Peyer's patch (tissue), 4 donors: ENCODE measurements at regions not wholly inside any gene's neighbourhood (a gene's known extent, or its start where the extent isn't known, plus 50 kb on each side); places are given as distances from the start of the nearest gene placed in this dataset.
"Not testable (repeated sequence)": the region's sequence is repeated elsewhere in the genome, so short reads cannot be mapped to it uniquely, and the experiment has no call there.

ENCODE experiments used
- DNase-seq, 3 donors: peaks; one replicate each; pipeline ENCODE4 v3.0.0-alpha.2; 2017 to 2019
- H3K27ac ChIP-seq, 4 donors: fragments of 200-600 bp; sonication (generic); one replicate each; pipeline ENCODE4 v1.5.1; 2016 to 2019
- H3K27me3 ChIP-seq, 2 donors: fragments of 200-600 bp; sonication (generic); one replicate each; pipeline ENCODE4 v1.5.1; 2019
- H3K36me3 ChIP-seq, 3 donors: fragments of 200-600 bp; sonication (generic); one replicate each; pipeline ENCODE4 v1.5.1; 2016 to 2019
- H3K4me1 ChIP-seq, 4 donors: fragments of 200-600 bp; sonication (generic); one replicate each; pipeline ENCODE4 v1.5.1; 2016 to 2019
- H3K4me3 ChIP-seq, 4 donors: fragments of 200-600 bp; sonication (generic); 1 replicate in 3 of 4; 2 replicates in 1 of 4; pipeline ENCODE4 v1.5.1; 2016 to 2019; ENCODE audit warnings: mild to moderate bottlenecking in 1 of 4
- H3K9me3 ChIP-seq, 4 donors: fragments of 200-600 bp; sonication (generic); one replicate each; pipeline ENCODE4 v1.5.1; 2016 to 2019; ENCODE audit warnings: mild to moderate bottlenecking in 1 of 4
- POLR2A ChIP-seq, 2 donors: fragments of 450-650 bp; IDR thresholded peaks; one replicate each; pipeline ENCODE4 v1.5.1; 2017; ENCODE audit warnings: antibody characterized with exemption in 2 of 2, mild to moderate bottlenecking in 2 of 2, moderate library complexity in 2 of 2
- TF ChIP-seq, protein P1 (sequence below), 6 experiments: fragments of 450-650 bp in 4 of 6; fragments of 200-600 bp in 2 of 6; sonication (generic) in 1 of 6; IDR thresholded peaks; one replicate each; pipeline ENCODE4 v1.5.1; 2017 to 2019; ENCODE audit warnings: antibody characterized with exemption in 6 of 6, mild to moderate bottlenecking in 3 of 6, moderate library complexity in 1 of 6

DNA sequence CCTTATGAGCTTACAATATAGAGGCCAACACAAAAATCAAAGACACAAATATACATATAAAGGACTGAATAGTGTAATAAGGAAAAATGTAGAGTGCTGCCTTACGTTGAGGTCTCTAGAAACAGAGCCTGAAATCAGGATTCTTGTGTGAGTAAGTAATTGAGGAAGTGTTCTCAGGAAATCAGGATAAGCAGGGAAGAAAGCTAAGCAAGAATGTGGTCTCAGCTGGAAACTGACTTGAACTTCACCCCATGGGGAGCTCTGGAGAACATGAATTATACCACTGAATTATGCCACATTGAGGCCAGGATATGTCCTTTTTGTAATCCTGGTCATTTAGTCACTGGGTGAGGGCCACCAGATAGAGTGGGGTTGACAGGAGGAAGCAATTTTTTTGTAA lies 191.9 kb downstream of the ETV1 start:
- Histone ChIP-seq H3K36me3 (no peaks in the 10 kb centered on the region), H3K27ac (no peak overlapping the region), H3K27me3 (no peaks in the 10 kb centered on the region), H3K9me3 (no peaks in the 10 kb centered on the region), H3K4me3 (no peak overlapping the region), H3K4me1 (no peaks in the 10 kb centered on the region)
- DNase-seq, result no peak
- TF ChIP-seq, protein P1, sequence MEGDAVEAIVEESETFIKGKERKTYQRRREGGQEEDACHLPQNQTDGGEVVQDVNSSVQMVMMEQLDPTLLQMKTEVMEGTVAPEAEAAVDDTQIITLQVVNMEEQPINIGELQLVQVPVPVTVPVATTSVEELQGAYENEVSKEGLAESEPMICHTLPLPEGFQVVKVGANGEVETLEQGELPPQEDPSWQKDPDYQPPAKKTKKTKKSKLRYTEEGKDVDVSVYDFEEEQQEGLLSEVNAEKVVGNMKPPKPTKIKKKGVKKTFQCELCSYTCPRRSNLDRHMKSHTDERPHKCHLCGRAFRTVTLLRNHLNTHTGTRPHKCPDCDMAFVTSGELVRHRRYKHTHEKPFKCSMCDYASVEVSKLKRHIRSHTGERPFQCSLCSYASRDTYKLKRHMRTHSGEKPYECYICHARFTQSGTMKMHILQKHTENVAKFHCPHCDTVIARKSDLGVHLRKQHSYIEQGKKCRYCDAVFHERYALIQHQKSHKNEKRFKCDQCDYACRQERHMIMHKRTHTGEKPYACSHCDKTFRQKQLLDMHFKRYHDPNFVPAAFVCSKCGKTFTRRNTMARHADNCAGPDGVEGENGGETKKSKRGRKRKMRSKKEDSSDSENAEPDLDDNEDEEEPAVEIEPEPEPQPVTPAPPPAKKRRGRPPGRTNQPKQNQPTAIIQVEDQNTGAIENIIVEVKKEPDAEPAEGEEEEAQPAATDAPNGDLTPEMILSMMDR (IDR thresholded peaks at IDR 0.05), result no peak
- no peak for TF ChIP-seq POLR2A (IDR thresholded peaks at IDR 0.05)

DNA sequence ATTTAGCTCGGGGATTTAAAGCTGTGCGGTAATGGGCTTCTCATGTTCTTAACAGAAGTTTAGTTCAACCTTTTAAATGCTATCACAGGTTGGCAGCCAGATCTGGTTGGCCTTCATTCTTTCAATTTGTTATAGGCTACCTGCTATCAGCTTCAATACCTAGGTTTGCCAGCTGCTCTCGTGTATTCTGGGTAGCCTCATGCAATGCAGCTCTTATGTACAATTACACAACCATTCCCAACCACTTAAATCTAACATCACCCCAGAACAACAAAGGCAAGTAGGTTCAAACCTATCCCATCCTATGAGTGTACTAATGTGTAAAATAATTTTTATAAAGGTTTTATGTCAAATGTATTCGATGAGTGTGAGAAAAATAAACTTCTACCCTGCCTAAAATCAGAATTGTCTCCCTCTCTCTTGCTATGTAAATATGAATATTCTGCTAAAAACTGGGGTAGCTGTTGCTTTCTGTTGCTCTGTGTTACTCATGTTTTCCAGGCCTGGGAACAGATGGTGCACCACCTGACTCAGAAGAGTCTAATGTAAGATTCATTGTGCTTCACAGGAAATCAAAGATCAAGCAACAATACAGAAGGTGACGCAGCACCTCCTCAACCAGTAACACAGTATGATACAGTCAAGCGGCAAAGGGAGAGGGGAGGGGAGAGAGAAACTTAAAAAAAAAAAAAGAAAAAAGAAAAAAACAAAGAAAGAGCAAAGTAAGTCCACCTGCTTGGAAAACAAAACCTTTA lies 188.6 kb downstream of the ETV1 start:
- H3K4me1 ChIP-seq, result no peaks in the 10 kb centered on the region
- no peak overlapping the region for H3K27ac ChIP-seq
- no peak for TF ChIP-seq POLR2A (IDR thresholded peaks at IDR 0.05)
- TF ChIP-seq, protein P1 (IDR thresholded peaks at IDR 0.05), result no peak
- DNase-seq, result no peak
- H3K9me3 ChIP-seq, result no peaks in the 10 kb centered on the region
- no peaks in the 10 kb centered on the region for H3K27me3 ChIP-seq
- H3K4me3 ChIP-seq, result no peak overlapping the region
- H3K36me3 ChIP-seq, result no peaks in the 10 kb centered on the region

DNA sequence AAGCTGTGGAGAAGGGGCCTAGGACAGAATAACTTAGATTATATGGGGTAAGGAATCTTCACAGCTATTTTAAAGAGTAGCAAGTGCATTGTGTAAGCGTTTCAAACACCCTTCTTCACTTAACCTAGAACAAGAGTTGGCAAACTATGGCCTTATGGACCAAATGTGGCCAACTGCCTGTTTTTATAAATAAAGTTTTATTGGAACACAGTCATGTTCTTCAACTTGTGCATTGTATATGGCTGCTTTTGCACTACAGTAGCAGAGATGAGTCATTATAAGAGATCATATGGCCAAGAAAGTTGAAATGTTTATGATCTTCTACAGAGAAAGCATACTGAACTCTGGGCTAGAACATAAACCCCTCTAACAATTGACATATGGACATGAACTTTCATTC lies 187.8 kb downstream of the ETV1 start:
- Histone ChIP-seq H3K9me3 (no peaks in the 10 kb centered on the region), H3K27ac (no peak overlapping the region), H3K27me3 (no peaks in the 10 kb centered on the region), H3K4me1 (no peaks in the 10 kb centered on the region), H3K4me3 (no peak overlapping the region), H3K36me3 (no peaks in the 10 kb centered on the region)
- no peak for DNase-seq
- TF ChIP-seq, protein P1 (IDR thresholded peaks at IDR 0.05), result no peak
- no peak for TF ChIP-seq POLR2A (IDR thresholded peaks at IDR 0.05)

GRCh38 chr7:13802651-13803050 lies 186.8 kb downstream of the ETV1 start:
- H3K9me3 ChIP-seq, result no peaks in the 10 kb centered on the region
- H3K4me1 ChIP-seq, result no peaks in the 10 kb centered on the region
- TF ChIP-seq POLR2A (IDR thresholded peaks at IDR 0.05), result no peak
- TF ChIP-seq, protein P1 (IDR thresholded peaks at IDR 0.05), result no peak
- H3K27ac ChIP-seq, result no peak overlapping the region
- no peak overlapping the region for H3K4me3 ChIP-seq
- H3K36me3 ChIP-seq, result no peaks in the 10 kb centered on the region
- H3K27me3 ChIP-seq, result no peaks in the 10 kb centered on the region
- no peak for DNase-seq

DNA sequence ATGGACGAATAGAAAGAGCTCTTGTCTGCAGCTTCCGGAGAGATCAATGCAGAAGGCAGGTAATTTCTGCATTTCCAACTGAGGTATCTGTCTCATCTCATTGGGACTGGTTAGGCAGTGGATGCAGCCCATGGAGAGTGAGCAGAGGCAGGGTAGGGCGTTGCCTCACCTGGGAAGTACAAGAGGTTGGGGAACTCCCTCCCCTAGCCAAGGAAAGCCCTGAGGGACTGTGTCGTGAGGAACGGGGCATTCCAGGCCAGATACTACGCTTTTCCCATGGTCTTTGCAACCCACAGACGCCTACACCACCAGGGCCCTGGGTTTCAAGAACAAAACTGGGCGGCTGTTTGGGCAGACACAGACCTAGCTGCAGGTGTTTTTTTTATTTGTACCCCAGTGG lies 186.3 kb downstream of the ETV1 start:
- H3K4me3 ChIP-seq, result no peak overlapping the region
- H3K36me3 ChIP-seq, result no peaks in the 10 kb centered on the region
- H3K4me1 ChIP-seq, result no peaks in the 10 kb centered on the region
- H3K27me3 ChIP-seq, result no peaks in the 10 kb centered on the region
- no peaks in the 10 kb centered on the region for H3K9me3 ChIP-seq
- TF ChIP-seq, protein P1 (IDR thresholded peaks at IDR 0.05), result no peak
- TF ChIP-seq POLR2A (IDR thresholded peaks at IDR 0.05), result no peak
- DNase-seq, result no peak
- no peak overlapping the region for H3K27ac ChIP-seq

DNA sequence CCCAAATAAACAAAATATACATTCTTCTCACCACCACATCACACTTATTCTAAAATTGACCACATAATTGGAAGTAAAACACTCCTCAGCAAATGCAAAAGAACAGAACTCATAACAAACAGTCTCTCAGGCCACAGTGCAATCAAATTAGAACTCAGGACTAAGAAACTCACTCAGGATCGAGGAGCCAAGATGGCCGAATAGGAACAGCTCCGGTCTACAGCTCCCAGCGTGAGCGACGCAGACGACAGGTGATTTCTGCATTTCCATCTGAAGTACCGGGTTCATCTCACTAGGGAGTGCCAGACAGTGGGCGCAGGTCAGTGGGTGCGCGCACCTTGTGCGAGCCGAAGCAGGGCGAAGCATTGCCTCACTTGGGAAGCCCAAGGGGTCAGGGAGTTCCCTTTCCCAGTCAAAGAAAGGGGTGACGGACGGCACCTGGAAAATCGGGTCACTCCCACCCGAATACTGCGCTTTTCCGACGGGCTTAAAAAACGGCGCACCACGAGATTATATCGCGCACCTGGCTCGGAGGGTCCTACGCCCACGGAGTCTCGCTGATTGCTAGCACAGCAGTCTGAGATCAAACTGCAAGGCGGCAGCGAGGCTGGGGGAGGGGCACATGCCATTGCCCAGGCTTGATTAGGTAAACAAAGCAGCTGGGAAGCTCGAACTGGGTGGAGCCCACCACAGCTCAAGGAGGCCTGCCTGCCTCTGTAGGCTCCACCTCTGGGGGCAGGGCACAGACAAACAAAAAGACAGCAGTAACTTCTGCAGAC lies 183.2 kb downstream of the ETV1 start:
- not testable (repeated sequence) for H3K4me1 ChIP-seq, H3K9me3 ChIP-seq, H3K36me3 ChIP-seq, H3K27ac ChIP-seq, H3K27me3 ChIP-seq, H3K4me3 ChIP-seq, DNase-seq

DNA sequence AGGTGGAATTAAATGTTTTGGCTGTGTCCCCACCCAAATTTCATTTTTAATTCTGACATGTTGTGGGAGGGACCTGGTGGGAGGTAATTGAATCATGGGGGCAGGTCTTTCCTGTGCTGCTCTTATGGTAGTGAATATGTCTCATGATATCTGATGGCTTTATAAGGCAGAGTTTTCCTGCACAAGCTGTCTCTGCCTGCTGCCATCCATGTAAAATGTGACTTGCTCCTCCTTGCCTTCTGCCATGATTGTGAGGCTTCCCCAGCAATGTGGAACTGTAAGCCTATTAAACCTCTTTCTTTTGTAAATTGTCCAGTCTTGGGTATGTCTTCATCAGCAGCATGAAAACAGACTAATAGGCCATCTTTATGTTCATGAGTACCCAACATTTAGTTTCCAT lies 172.2 kb downstream of the ETV1 start:
- H3K9me3 ChIP-seq, H3K27me3 ChIP-seq, DNase-seq, H3K4me1 ChIP-seq, H3K36me3 ChIP-seq, H3K27ac ChIP-seq, H3K4me3 ChIP-seq: not testable (repeated sequence)
